ENCODE measurements at regions not wholly inside any gene's neighbourhood (a gene's known extent, or its start where the extent isn't known, plus 50 kb on each side); places are given as distances from the start of the nearest gene placed in this dataset.
"Not testable (repeated sequence)": the region's sequence is repeated elsewhere in the genome, so short reads cannot be mapped to it uniquely, and the experiment has no call there.

DNA sequence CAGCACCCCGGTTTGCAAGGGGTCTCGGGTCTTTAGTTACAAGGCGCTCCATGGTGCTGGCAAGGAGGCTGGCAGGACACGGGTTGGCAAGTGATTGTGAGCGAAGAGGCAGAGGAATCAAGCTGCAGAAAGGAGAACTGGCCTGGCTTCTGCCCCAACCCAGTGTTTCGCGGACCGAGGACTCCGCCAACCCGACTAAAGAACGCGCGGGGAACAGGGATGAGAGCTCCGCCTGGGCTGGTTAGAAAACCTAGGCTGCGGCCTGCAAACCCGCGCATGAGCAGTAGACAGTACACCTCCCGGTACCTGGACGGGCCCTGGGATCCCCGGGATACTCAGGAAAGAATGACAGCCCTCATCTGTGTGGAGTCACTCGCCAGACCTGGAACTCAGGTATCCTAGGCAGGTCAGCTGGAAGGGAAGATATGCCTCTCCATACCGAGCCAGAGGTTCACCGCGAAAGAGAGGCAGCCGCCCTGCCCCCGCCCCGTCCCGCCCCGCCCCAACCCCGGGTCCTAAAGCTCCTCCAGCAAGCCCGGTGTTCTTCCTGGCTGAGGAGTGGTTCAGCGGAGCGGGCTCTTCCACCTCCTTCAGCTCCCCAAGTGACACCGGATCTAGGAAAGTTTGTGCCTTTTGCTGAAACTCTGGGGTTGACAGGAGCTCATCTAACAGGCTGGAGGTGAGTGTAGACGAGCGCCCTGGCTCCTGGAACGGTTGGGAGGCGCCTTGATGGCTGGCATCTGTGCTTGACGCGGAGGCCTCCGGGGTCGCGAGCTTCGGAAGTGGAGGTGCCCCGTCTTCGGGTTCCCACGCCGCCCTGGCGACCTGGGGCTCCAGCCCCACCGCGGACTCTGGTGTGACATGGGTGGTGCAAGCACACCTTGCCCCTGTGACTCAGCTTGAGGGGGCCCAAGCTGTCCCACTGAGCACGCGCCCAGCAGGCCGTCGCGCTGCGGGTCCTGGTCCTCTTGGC lies 1847.3 kb upstream of the DEFB115 start:
- Histone ChIP-seq H3K9ac (ENCODE audit: low read length) (no peak overlapping the region), H3K27ac (ENCODE audit: low read length) (no peak overlapping the region), H3K4me3 (ENCODE audit: low read length) (no peak overlapping the region), H3K27me3 (replicated peaks; ENCODE audit: insufficient read depth, low read length) (no peaks in the 10 kb centered on the region), H3K9me2 (replicated peaks; ENCODE audit: insufficient read depth, low read length) (no peaks in the 10 kb centered on the region), H3K9me3 (replicated peaks; ENCODE audit: insufficient read depth, low read length) (no peaks in the 10 kb centered on the region), H3K4me1 (ENCODE audit: low read length) (no peaks in the 10 kb centered on the region), H3K4me2 (ENCODE audit: low read depth, low read length) (no peak overlapping the region), H3K36me3 (replicated peaks; ENCODE audit: insufficient read depth, low read length) (no peaks in the 10 kb centered on the region), H3F3A (ENCODE audit: insufficient read depth, low read length) (no peaks in the 10 kb centered on the region), H3K79me2 (ENCODE audit: low read length) (no peaks in the 10 kb centered on the region), H4K20me1 (ENCODE audit: insufficient read depth, low read length) (no peaks in the 10 kb centered on the region), H2AFZ (ENCODE audit: low read length) (no peak overlapping the region)
- TF ChIP-seq, protein P1, sequence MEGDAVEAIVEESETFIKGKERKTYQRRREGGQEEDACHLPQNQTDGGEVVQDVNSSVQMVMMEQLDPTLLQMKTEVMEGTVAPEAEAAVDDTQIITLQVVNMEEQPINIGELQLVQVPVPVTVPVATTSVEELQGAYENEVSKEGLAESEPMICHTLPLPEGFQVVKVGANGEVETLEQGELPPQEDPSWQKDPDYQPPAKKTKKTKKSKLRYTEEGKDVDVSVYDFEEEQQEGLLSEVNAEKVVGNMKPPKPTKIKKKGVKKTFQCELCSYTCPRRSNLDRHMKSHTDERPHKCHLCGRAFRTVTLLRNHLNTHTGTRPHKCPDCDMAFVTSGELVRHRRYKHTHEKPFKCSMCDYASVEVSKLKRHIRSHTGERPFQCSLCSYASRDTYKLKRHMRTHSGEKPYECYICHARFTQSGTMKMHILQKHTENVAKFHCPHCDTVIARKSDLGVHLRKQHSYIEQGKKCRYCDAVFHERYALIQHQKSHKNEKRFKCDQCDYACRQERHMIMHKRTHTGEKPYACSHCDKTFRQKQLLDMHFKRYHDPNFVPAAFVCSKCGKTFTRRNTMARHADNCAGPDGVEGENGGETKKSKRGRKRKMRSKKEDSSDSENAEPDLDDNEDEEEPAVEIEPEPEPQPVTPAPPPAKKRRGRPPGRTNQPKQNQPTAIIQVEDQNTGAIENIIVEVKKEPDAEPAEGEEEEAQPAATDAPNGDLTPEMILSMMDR (IDR thresholded peaks at IDR 0.05; ENCODE audit: low read length), result no peak
- no peak for TF ChIP-seq EZH2phosphoT487 (IDR thresholded peaks at IDR 0.05; ENCODE audit: low read length)
- TF ChIP-seq EZH2 (optimal IDR thresholded peaks at IDR 0.05; ENCODE audit: low read depth, low read length), result no peak
- DNase-seq, result no peak

DNA sequence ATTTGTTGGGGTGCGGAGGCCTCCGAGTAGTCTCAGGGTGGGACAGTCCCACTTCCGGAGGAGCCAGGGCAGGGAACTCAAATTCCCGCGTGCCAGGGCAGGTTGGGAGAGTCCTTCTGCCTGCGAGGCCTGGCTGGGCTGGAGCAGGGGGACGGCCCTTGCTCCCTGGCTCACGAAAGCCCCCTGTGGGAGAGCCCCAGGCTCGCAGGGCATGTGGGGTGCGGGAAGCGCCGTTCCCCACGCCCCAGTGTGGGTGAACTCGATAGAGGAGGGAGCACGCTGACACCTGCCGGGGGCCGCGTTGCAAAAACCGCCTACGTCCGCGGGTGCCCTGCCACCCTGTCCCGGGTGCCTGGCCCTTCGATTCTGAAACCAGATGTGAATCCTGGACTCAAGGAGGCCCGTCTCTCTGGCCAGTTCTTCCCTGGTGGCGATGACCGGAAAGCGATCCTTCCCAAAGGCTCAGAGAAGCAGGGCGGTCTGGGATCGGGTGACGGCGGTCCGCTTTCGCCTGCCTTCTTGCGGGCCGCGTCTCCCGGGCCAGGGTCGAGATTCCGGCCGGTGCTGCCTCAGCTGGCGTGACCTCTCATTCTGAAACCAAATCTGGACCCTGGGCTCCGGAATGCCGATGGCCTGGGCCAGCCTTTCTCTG lies 1846.5 kb upstream of the DEFB115 start:
- Histone ChIP-seq H3K4me2 (ENCODE audit: low read depth, low read length) (no peak overlapping the region), H3K27ac (ENCODE audit: low read length) (no peak overlapping the region), H3K36me3 (replicated peaks; ENCODE audit: insufficient read depth, low read length) (no peaks in the 10 kb centered on the region), H3F3A (ENCODE audit: insufficient read depth, low read length) (no peaks in the 10 kb centered on the region), H3K27me3 (replicated peaks; ENCODE audit: insufficient read depth, low read length) (no peaks in the 10 kb centered on the region), H3K79me2 (ENCODE audit: low read length) (no peaks in the 10 kb centered on the region), H3K9me3 (replicated peaks; ENCODE audit: insufficient read depth, low read length) (no peaks in the 10 kb centered on the region), H3K4me1 (ENCODE audit: low read length) (no peaks in the 10 kb centered on the region), H3K9ac (ENCODE audit: low read length) (no peak overlapping the region), H3K9me2 (replicated peaks; ENCODE audit: insufficient read depth, low read length) (no peaks in the 10 kb centered on the region), H2AFZ (ENCODE audit: low read length) (no peak overlapping the region), H4K20me1 (ENCODE audit: insufficient read depth, low read length) (no peaks in the 10 kb centered on the region), H3K4me3 (ENCODE audit: low read length) (no peak overlapping the region)
- TF ChIP-seq EZH2 (optimal IDR thresholded peaks at IDR 0.05; ENCODE audit: low read depth, low read length) (no peak), EZH2phosphoT487 (IDR thresholded peaks at IDR 0.05; ENCODE audit: low read length) (no peak)
- TF ChIP-seq, protein P1 (IDR thresholded peaks at IDR 0.05; ENCODE audit: low read length), result no peak
- no peak for DNase-seq

DNA sequence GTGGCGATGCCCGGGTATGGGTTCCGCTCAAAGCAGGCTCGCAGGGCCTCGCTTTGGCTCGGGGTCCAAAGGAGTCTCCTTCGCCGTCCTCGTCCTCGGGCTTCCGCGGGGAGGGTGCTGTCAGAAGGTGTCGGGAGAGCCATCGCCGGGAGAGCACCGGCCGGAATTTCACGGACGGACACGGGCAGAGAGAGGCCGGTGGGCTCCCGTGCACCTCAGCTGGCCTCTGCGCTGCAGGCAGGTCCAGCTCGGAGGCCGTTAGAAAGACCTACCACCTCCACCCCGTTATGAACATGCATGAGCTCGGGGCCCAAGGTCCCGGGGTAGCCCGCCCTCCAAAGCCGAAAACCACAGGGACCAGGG lies 1846.0 kb upstream of the DEFB115 start:
- H3K27ac ChIP-seq (ENCODE audit: low read length); H3K36me3 ChIP-seq (replicated peaks; ENCODE audit: insufficient read depth, low read length); H3K4me3 ChIP-seq (ENCODE audit: low read length); H3K9me3 ChIP-seq (replicated peaks; ENCODE audit: insufficient read depth, low read length); H2AFZ ChIP-seq (ENCODE audit: low read length); H3F3A ChIP-seq (ENCODE audit: insufficient read depth, low read length); H3K4me2 ChIP-seq (ENCODE audit: low read depth, low read length); DNase-seq; H3K9me2 ChIP-seq (replicated peaks; ENCODE audit: insufficient read depth, low read length); H3K9ac ChIP-seq (ENCODE audit: low read length); H3K4me1 ChIP-seq (ENCODE audit: low read length); H4K20me1 ChIP-seq (ENCODE audit: insufficient read depth, low read length); H3K27me3 ChIP-seq (replicated peaks; ENCODE audit: insufficient read depth, low read length); H3K79me2 ChIP-seq (ENCODE audit: low read length): not testable (repeated sequence)

DNA sequence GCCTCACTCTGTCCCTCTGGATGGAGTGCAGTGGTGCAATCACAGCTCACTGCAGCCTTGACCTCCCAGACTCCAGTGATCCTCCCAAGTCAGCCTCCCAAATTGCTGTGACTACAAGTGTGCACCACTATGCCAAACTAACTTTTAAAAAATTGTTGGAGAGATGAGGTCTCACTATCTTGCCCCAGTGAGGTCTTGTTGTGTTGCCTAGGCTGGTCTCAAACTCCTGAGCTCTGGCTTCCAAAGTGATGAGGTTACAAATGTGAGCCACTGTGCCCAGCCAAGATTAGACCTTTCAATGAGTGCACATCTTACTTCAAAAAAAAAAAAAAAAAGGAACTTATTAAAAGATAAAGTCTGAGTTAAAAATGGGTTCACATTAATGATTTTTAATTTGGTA lies 1838.1 kb upstream of the DEFB115 start:
- no peak for DNase-seq
- H3K4me2 ChIP-seq (ENCODE audit: low read depth, low read length), result no peak overlapping the region
- no peaks in the 10 kb centered on the region for H3K27me3 ChIP-seq (replicated peaks; ENCODE audit: insufficient read depth, low read length)
- H3K79me2 ChIP-seq (ENCODE audit: low read length), result no peaks in the 10 kb centered on the region
- no peak overlapping the region for H2AFZ ChIP-seq (ENCODE audit: low read length)
- no peak overlapping the region for H3K27ac ChIP-seq (ENCODE audit: low read length)
- H3K9ac ChIP-seq (ENCODE audit: low read length), result no peak overlapping the region
- H3K36me3 ChIP-seq (replicated peaks; ENCODE audit: insufficient read depth, low read length), result no peaks in the 10 kb centered on the region
- H3K4me1 ChIP-seq (ENCODE audit: low read length), result no peaks in the 10 kb centered on the region
- TF ChIP-seq EZH2phosphoT487 (IDR thresholded peaks at IDR 0.05; ENCODE audit: low read length) (no peak), EZH2 (optimal IDR thresholded peaks at IDR 0.05; ENCODE audit: low read depth, low read length) (no peak)
- TF ChIP-seq, protein P1 (IDR thresholded peaks at IDR 0.05; ENCODE audit: low read length), result no peak
- no peaks in the 10 kb centered on the region for H3F3A ChIP-seq (ENCODE audit: insufficient read depth, low read length)
- no peak overlapping the region for H3K4me3 ChIP-seq (ENCODE audit: low read length)
- H3K9me3 ChIP-seq (replicated peaks; ENCODE audit: insufficient read depth, low read length), result no peaks in the 10 kb centered on the region
- H3K9me2 ChIP-seq (replicated peaks; ENCODE audit: insufficient read depth, low read length), result no peaks in the 10 kb centered on the region
- H4K20me1 ChIP-seq (ENCODE audit: insufficient read depth, low read length), result no peaks in the 10 kb centered on the region
